NT2/D1 (cell line): ENCODE measurements at regions not wholly inside any gene's neighbourhood (a gene's known extent, or its start where the extent isn't known, plus 50 kb on each side); places are given as distances from the start of the nearest gene placed in this dataset.

ENCODE experiments used
- DNase-seq: peaks from one replicate; pipeline ENCODE4 v3.0.0-alpha.2; 2011; ENCODE audit warnings: low read depth, low spot score
- H3K27me3 ChIP-seq: 2 replicates; pipeline ENCODE4 v1.6.0; 2011; ENCODE audit warnings: mild to moderate bottlenecking; ENCODE audit not compliant: insufficient read length, insufficient read depth
- H3K36me3 ChIP-seq: 2 replicates; pipeline ENCODE4 v1.6.1; 2011; ENCODE audit warnings: mild to moderate bottlenecking, low read length, mixed read lengths; ENCODE audit not compliant: insufficient read depth, insufficient read length
- H3K4me1 ChIP-seq: 2 replicates; pipeline ENCODE4 v1.5.1; 2011; ENCODE audit not compliant: insufficient read depth, insufficient read length
- H3K4me3 ChIP-seq: 2 replicates; pipeline ENCODE4 v1.5.1; 2011; ENCODE audit warnings: low read depth; ENCODE audit not compliant: insufficient read length
- H3K9ac ChIP-seq: 2 replicates; pipeline ENCODE4 v1.6.0; 2011; ENCODE audit warnings: low read depth; ENCODE audit not compliant: insufficient read length
- H3K9me3 ChIP-seq: 2 replicates; pipeline ENCODE4 v1.5.1; 2011; ENCODE audit warnings: mild to moderate bottlenecking, low read length; ENCODE audit not compliant: insufficient read depth
- SUZ12 ChIP-seq: IDR thresholded peaks from 2 replicates; pipeline ENCODE4 v1.6.1; 2011; ENCODE audit not compliant: insufficient read length, insufficient read depth; ENCODE audit errors: extremely low read depth
- YY1 ChIP-seq: IDR thresholded peaks from 2 replicates; pipeline ENCODE4 v1.6.1; 2011; ENCODE audit not compliant: insufficient read length, insufficient read depth
- ZNF274 ChIP-seq: IDR thresholded peaks from 2 replicates; pipeline ENCODE4 v1.6.1; 2011; ENCODE audit warnings: mild to moderate bottlenecking, low read depth, low read length

GRCh38 chr10:5314840-5315239 is 49.9 kb upstream of the UCN3 start:
- TF ChIP-seq ZNF274: no peak
- no peak for TF ChIP-seq YY1
- TF ChIP-seq SUZ12: no peak
- Histone ChIP-seq H3K9ac (no peak overlapping the region), H3K4me1 (no peaks in the 10 kb centered on the region), H3K27me3 (no peaks in the 10 kb centered on the region), H3K9me3 (no peaks in the 10 kb centered on the region), H3K36me3 (no peaks in the 10 kb centered on the region), H3K4me3 (no peak overlapping the region)
- DNase-seq: no peak
